OCI-LY3 (cell line): ENCODE measurements at regions not wholly inside any gene's neighbourhood (a gene's known extent, or its start where the extent isn't known, plus 50 kb on each side); places are given as distances from the start of the nearest gene placed in this dataset.

Source experiments
- H2AFZ ChIP-seq: fragments of 200-600, 300-600 bp; shearing (Covaris generic); 2 replicates; pipeline ENCODE4 v1.6.0; 2014; ENCODE audit warnings: antibody characterized with exemption, low read depth, low read length
- H3K27ac ChIP-seq: fragments of 200-600, 300-600 bp; sonication (generic); 2 replicates; pipeline ENCODE4 v1.5.1; 2014; ENCODE audit warnings: mild to moderate bottlenecking, low read length, moderate library complexity, mixed read lengths
- H3K27me3 ChIP-seq: fragments of 200-600, 300-600 bp; sonication (generic); 2 replicates; pipeline ENCODE4 v1.6.1; 2014; ENCODE audit warnings: low read depth, low read length, mixed read lengths
- H3K36me3 ChIP-seq: fragments of 200-600, 300-600 bp; sonication (generic); replicated peaks from 2 replicates; pipeline ENCODE3; 2014; ENCODE audit warnings: low read depth, low read length, mixed read lengths
- H3K4me1 ChIP-seq: fragments of 300-600, 200-600 bp; sonication (generic); 2 replicates; pipeline ENCODE4 v1.6.1; 2014; ENCODE audit warnings: low read length, mixed read lengths
- H3K4me2 ChIP-seq: fragments of 200-600, 300-600 bp; sonication (generic); 2 replicates; pipeline ENCODE4 v1.6.1; 2014; ENCODE audit warnings: low read length, mixed read lengths
- H3K4me3 ChIP-seq: fragments of 300-600, 200-600 bp; sonication (generic); 2 replicates; pipeline ENCODE4 v1.5.1; 2014; ENCODE audit warnings: antibody characterized with exemption, mild to moderate bottlenecking, low read length, moderate library complexity
- H3K79me2 ChIP-seq: fragments of 300-600, 200-600 bp; shearing (Covaris generic); 2 replicates; pipeline ENCODE4 v1.6.1; 2014; ENCODE audit warnings: mild to moderate bottlenecking, low read length, mixed read lengths
- H3K9ac ChIP-seq: fragments of 300-600, 200-600 bp; shearing (Covaris generic); 2 replicates; pipeline ENCODE4 v1.6.0; 2014; ENCODE audit warnings: mild to moderate bottlenecking, low read length, moderate library complexity
- H3K9me3 ChIP-seq: fragments of 200-600, 300-600 bp; shearing (Covaris generic); 2 replicates; pipeline ENCODE4 v1.6.1; 2014; ENCODE audit warnings: low read length, mixed read lengths; ENCODE audit not compliant: insufficient read depth
- H4K20me1 ChIP-seq: fragments of 200-600, 300-600 bp; sonication (generic); 2 replicates; pipeline ENCODE4 v1.6.1; 2016; ENCODE audit warnings: low read length, mixed read lengths; ENCODE audit not compliant: insufficient read depth
- EZH2phosphoT487 ChIP-seq: fragments of 200-600 bp; shearing (Covaris generic); IDR thresholded peaks from 2 replicates; pipeline ENCODE4 v1.6.1; 2018; ENCODE audit warnings: antibody characterized with exemption, mixed run types, low read depth
- TF ChIP-seq, protein P1 (sequence below): fragments of 200-600, 300-600 bp; sonication (generic); IDR thresholded peaks from 2 replicates; pipeline ENCODE4 v1.5.1; 2014; ENCODE audit warnings: antibody characterized with exemption, low read length, low read depth

DNA sequence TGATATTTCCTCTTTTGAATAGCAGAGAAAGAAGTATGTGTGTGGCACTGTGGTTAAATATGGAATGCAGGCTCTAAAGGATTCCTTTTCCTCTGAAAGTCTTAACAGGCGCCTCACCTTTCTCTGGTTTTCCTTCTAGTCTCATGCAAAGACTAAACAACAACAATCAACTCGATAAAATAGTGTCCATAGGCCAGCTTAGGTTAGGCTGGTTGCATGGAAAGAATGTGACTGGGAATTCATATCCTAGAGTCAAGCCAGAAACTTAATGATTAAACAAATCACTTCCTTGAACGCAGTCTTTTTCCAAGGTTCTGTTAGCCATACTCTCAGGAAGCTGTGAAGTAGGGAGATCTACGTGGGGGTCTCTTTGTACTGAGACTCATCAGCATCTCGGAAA, 800.8 kb upstream of the ID2 start:
- no peak overlapping the region for H3K9ac ChIP-seq
- peak overlapping the region; percentile 9; the same call in 1 of the 2 replicates for H3K4me2 ChIP-seq
- H3K4me3 ChIP-seq = no peak overlapping the region
- TF ChIP-seq EZH2phosphoT487 = no peak
- TF ChIP-seq, protein P1, sequence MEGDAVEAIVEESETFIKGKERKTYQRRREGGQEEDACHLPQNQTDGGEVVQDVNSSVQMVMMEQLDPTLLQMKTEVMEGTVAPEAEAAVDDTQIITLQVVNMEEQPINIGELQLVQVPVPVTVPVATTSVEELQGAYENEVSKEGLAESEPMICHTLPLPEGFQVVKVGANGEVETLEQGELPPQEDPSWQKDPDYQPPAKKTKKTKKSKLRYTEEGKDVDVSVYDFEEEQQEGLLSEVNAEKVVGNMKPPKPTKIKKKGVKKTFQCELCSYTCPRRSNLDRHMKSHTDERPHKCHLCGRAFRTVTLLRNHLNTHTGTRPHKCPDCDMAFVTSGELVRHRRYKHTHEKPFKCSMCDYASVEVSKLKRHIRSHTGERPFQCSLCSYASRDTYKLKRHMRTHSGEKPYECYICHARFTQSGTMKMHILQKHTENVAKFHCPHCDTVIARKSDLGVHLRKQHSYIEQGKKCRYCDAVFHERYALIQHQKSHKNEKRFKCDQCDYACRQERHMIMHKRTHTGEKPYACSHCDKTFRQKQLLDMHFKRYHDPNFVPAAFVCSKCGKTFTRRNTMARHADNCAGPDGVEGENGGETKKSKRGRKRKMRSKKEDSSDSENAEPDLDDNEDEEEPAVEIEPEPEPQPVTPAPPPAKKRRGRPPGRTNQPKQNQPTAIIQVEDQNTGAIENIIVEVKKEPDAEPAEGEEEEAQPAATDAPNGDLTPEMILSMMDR = no peak
- no peak overlapping the region for H2AFZ ChIP-seq
- peaks cover 6% of the 10 kb centered on the region; the same call in 1 of the 2 replicates for H3K4me1 ChIP-seq
- no peaks in the 10 kb centered on the region for H4K20me1 ChIP-seq
- no peaks in the 10 kb centered on the region for H3K79me2 ChIP-seq
- H3K9me3 ChIP-seq = no peaks in the 10 kb centered on the region
- no peaks in the 10 kb centered on the region for H3K27me3 ChIP-seq
- H3K36me3 ChIP-seq = no peaks in the 10 kb centered on the region
- no peak overlapping the region for H3K27ac ChIP-seq

DNA sequence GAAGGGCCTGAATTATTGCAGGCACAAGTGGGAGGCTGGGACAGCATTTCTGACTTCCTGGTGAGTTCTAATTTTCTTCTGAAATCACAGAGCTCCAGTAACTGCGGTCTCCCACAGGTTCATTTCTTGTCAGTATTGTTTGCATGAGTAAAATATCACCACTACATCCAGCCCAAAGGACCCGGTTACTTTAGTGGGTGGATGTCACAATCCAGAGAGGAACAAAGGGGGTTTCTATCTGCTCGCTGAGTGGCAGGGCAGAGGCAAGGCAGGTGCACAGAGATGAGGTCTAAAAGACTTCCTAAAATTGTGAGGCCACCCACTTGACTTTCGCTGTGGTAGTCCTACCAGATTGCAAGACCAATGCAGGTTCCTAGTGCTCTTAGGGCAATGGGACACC, 800.4 kb upstream of the ID2 start:
- Histone ChIP-seq H3K4me3 (no peak overlapping the region), H3K9me3 (no peaks in the 10 kb centered on the region), H2AFZ (no peak overlapping the region), H3K4me2 (peak overlapping the region; percentile 9; the same call in 1 of the 2 replicates), H3K36me3 (no peaks in the 10 kb centered on the region), H3K4me1 (peaks cover 6% of the 10 kb centered on the region; the same call in 1 of the 2 replicates), H3K79me2 (no peaks in the 10 kb centered on the region), H3K27ac (no peak overlapping the region), H3K27me3 (no peaks in the 10 kb centered on the region), H3K9ac (no peak overlapping the region), H4K20me1 (no peaks in the 10 kb centered on the region)
- no peak for TF ChIP-seq EZH2phosphoT487
- TF ChIP-seq, protein P1 = no peak

DNA sequence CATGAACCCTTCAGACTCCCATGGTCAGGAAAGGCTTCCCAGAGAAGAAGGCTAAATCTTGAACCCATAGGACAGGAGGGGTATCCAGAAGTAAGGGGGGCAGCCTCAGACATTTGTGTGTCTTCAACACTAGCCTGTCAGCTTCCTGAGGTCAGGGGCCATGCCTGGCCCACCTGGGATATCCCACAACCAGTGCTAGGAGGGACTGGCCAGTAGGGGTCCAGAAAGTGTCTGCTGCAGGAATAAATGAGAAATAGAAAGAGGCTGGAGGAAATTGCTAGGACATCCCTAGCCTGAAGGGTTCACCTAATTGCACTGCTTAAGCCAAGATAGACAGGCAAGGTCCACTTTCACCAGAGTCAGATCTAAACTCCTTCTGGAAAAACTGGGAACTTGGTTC, 799.6 kb upstream of the ID2 start:
- Histone ChIP-seq H4K20me1 (no peaks in the 10 kb centered on the region), H3K79me2 (no peaks in the 10 kb centered on the region), H2AFZ (no peak overlapping the region), H3K4me1 (peaks cover 6% of the 10 kb centered on the region; the same call in 1 of the 2 replicates), H3K9ac (no peak overlapping the region), H3K4me3 (no peak overlapping the region), H3K9me3 (no peaks in the 10 kb centered on the region), H3K36me3 (no peaks in the 10 kb centered on the region), H3K27me3 (no peaks in the 10 kb centered on the region), H3K27ac (no peak overlapping the region), H3K4me2 (no peak overlapping the region)
- TF ChIP-seq EZH2phosphoT487 = no peak
- TF ChIP-seq, protein P1 = no peak

DNA sequence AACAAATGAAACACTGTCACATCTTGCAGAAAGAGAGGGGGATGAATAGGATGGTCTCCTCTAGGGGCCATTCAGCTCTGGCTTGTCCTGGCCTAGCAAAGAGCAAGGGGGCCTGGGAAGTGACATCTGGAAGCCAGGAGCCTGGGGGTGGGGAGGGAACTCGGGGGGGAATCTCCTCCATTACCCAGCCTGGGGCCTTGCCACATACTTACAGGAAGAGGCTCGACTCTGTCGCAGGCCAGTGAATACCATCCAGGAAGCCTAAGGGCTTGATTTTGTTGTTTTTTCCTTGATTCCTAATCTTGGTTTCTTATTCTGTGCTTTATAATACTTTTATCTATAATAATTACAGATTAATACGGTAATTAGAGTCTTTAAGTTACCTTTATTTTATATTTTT, 797.5 kb upstream of the ID2 start:
- Histone ChIP-seq H3K4me3 (no peak overlapping the region), H3K27me3 (no peaks in the 10 kb centered on the region), H3K79me2 (no peaks in the 10 kb centered on the region), H3K27ac (no peak overlapping the region), H3K4me2 (no peak overlapping the region), H3K9ac (no peak overlapping the region), H3K4me1 (peaks cover 2% of the 10 kb centered on the region; the same call in 1 of the 2 replicates), H2AFZ (no peak overlapping the region), H3K36me3 (no peaks in the 10 kb centered on the region), H3K9me3 (no peaks in the 10 kb centered on the region), H4K20me1 (no peaks in the 10 kb centered on the region)
- no peak for TF ChIP-seq EZH2phosphoT487
- TF ChIP-seq, protein P1 = no peak
